ENCODE measurements at regions not wholly inside any gene's neighbourhood (a gene's known extent, or its start where the extent isn't known, plus 50 kb on each side); places are given as distances from the start of the nearest gene placed in this dataset.
"Not testable (repeated sequence)": the region's sequence is repeated elsewhere in the genome, so short reads cannot be mapped to it uniquely, and the experiment has no call there.

- Histone ChIP-seq H3K4me3 (no peak overlapping the region), H3K27ac (no peak overlapping the region)
- peak; percentile 29 for DNase-seq (ENCODE audit: low spot score)
- no peak for TF ChIP-seq CTCF (IDR thresholded peaks at IDR 0.05)
Measured at GRCh38 chr3:27616031-27616430, 106.1 kb downstream of the EOMES start.

GRCh38 chr3:27615555-27615954 lies 106.6 kb downstream of the EOMES start:
- Histone ChIP-seq H3K27ac (no peak overlapping the region), H3K4me3 (no peak overlapping the region)
- no peak for TF ChIP-seq CTCF (IDR thresholded peaks at IDR 0.05)
- DNase-seq (ENCODE audit: low spot score): no peak

DNA sequence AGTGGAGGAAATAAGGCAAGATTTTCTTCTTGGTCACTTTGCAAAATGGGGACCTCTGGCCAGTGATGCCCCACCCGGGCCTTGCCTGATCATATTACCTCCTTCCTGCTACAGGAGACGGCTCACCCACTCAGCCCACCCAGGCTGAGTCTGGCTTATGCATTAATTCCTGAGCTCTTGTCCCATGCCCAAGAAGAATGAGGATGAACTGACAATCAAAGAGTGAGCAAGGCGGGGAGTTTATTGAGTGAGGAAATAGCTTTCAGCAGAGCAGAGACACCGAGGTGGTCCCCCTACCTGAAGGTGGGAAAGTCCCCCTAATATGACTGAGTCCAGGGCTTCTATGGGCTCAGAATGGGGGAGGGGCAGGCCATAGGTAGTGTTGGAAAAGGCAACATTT lies 107.5 kb downstream of the EOMES start:
- DNase-seq (ENCODE audit: low spot score): no peak
- Histone ChIP-seq H3K4me3 (peak overlapping the region; percentile 28), H3K27ac (peak overlapping the region in 1 of 2 donors; percentile 83)
- TF ChIP-seq CTCF (IDR thresholded peaks at IDR 0.05): no peak

DNA sequence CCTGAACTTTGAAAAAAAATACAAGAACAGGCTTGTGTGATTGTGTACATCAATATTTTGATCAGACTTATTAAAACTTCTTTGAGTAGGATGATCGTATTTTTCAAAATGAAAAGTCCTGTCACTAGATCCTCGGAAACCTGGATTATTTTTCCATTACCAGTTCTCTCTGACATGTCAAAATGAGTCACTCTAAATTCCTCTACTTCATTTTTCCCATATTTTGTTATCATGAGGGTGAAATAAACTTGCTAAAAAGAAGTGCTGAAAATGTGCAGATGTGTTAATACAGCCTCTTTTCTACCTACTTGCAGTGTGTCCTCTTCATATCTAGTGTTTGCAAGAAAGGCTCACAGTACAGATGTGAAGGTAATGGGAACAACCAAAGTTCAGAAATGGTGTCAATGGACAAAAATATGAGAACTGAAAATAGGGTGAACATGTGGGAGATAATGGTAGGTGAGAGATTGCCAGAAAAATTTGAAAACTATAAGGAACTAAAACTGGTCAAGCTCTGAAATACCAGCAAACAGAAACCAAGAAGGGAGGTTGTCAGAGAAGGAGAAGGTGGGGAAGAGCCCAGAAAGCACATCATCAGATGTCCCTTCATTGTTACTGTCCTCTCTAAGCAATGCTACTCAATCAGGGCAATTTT lies 108.2 kb downstream of the EOMES start:
- DNase-seq (ENCODE audit: low spot score): no peak
- no peak for TF ChIP-seq CTCF (IDR thresholded peaks at IDR 0.05)
- H3K4me3 ChIP-seq: peak overlapping the region; percentile 28
- peak overlapping the region; percentile 60 to 83 for H3K27ac ChIP-seq

DNA sequence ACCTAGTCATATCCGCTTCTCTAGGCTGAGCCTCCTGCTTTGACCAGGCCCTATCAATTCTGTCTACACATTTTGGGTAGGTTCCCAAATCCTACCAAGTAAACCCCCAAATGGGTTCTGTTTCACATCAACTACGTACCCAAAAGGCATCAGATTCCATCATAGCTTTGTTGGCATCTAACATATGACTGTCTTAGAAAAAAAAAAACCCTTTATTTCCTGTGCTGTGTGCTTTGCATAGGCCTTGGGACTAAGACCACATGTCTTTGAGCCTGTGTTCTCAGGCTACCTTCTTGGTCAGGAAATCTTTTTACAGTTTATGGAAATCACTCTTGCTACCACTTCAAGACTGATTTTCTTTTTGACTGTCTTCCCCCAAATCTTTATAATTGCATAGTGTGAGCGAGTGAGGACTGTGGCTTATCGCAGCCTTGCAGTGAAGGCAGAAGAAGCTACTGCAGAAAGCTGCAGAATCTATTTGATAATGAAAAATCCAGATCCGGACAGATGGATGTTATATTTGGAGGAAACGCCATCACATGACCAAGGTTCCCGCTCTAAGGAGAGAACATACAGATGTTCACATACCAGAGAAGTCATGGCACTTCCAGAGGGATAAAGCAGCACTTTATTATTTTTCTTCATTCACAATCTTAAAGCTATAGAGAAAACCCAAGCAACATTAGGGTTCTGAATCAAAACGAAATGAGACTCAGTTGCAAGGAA lies 111.2 kb downstream of the EOMES start:
- no peak for DNase-seq (ENCODE audit: low spot score)
- no peak for TF ChIP-seq CTCF (IDR thresholded peaks at IDR 0.05)
- no peak overlapping the region for H3K27ac ChIP-seq

DNA sequence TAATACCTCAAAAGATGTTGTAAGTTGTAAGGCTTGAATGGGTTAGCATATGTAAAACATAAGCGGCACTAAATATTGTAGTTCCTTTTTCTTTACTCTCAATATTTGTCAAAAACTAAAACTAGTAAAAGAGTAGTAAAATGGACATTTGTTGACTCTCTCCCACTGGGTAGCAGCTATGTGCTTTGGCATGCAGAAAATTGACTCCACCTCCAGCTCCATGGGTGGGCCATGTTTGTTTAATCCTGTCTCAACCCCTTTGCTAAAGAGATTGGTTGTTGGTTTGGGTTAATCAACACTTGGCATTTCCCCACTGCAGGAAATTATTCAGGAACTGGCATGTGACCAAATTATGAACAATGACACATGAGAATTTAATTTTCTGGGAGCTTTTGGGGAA lies 114.8 kb downstream of the EOMES start:
- Histone ChIP-seq H3K4me3 (no peak overlapping the region), H3K27ac (no peak overlapping the region)
- peak; percentile 22 for DNase-seq (ENCODE audit: low spot score)
- TF ChIP-seq CTCF (IDR thresholded peaks at IDR 0.05): no peak

More for the DNA sequence above, 111.2 kb downstream of the EOMES start:
- H3K4me3 ChIP-seq: no peak overlapping the region

- no peak overlapping the region for H3K27ac ChIP-seq
- DNase-seq (ENCODE audit: low spot score): no peak
- TF ChIP-seq CTCF (IDR thresholded peaks at IDR 0.05): no peak
- H3K4me3 ChIP-seq: no peak overlapping the region
Measured at GRCh38 chr3:27606537-27606936, 115.6 kb downstream of the EOMES start.

- not testable (repeated sequence) for H3K4me3 ChIP-seq; DNase-seq (ENCODE audit: low spot score); H3K27ac ChIP-seq
Measured at GRCh38 chr3:27601311-27601710, 117.1 kb upstream of the SLC4A7 start.

DNA sequence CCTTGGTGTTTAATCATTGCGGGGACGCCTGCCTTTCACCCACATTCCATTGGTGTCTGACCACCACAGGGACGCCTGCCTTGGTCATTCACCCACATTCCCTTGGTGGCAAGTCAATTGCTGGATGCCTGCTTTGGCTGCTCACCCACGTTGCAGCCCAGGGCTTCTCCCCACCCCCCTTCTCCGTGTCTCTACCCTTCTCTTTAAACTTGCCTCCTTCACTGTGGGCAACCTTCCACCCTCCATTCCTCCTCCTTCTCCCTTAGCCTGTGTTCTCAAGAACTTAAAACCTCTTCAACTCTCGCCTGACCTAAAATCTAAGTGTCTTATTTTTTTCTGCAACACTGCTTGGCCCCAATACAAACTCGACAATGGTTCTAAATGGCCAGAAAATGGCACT lies 115.6 kb upstream of the SLC4A7 start:
- not testable (repeated sequence) for DNase-seq (ENCODE audit: low spot score); H3K27ac ChIP-seq; H3K4me3 ChIP-seq

All from coronary artery (tissue), 2 donors.